ENCODE measurements at regions not wholly inside any gene's neighbourhood (a gene's known extent, or its start where the extent isn't known, plus 50 kb on each side); places are given as distances from the start of the nearest gene placed in this dataset.

DNA sequence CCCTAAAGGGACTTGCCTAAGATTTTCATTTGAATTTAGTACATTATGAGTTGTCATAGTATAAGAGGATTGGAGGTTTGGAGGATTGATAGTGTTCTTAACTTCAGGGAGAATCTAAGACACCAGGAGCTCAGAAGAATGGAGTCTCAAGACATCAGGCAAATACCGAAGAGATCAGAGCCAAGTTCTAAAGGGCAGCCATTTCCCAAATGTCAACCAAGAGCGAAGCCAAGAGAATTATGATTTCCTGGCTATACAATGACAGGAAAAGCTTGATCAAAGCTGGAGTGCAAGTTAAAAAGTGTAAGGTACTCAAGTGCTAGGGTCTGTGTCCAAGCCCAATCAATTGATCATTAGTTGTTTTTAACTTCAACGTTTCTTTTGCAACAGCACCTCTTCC, 283.0 kb upstream of the FN1 start (continued):
- no peak for TF ChIP-seq HNRNPLL (IDR thresholded peaks at IDR 0.05; ENCODE audit: low read depth, low read length, poor library complexity, severe bottlenecking)
- no peak for TF ChIP-seq SIRT6 (IDR thresholded peaks at IDR 0.05; ENCODE audit: low read depth, low read length)
- TF ChIP-seq ZNF175 (CRISPR knock-in tag; IDR thresholded peaks at IDR 0.05; ENCODE audit: low read depth) = no peak
- TF ChIP-seq HNRNPL (IDR thresholded peaks at IDR 0.05; ENCODE audit: low read depth, low read length) = no peak
- TF ChIP-seq TFAM (CRISPR knock-in tag; conservative IDR thresholded peaks at IDR 0.05) = no peak
- no peak for TF ChIP-seq ZNF584 (CRISPR knock-in tag; IDR thresholded peaks at IDR 0.05; ENCODE audit: low read depth)

GRCh38 chr2:215718436-215718835, 282.6 kb upstream of the FN1 start:
- 63% methylated on average over 2 of the region's 2 CpGs for WGBS (ENCODE audit: insufficient coverage, low coverage, missing lambda C conversion rate)
- intact Hi-C loops (cut with micrococcal nuclease) = loop anchor here (10.0 kb wide), 2 partner anchors 106 to 264 kb away; no protein-coding TSS in a partner anchor
- Histone ChIP-seq H3K4me1 (replicated peaks in 1 of 2; ENCODE audit: control insufficient read depth in 2 of 2, insufficient read depth in 2 of 2, low read length in 2 of 2) (no peaks in the 10 kb centered on the region; a peak in 1 of 5 replicates), H3K4me2 (ENCODE audit: insufficient read depth, low read length) (no peak overlapping the region), H2AFZ (ENCODE audit: low read depth, low read length) (no peak overlapping the region), H3K9me1 (ENCODE audit: control insufficient read depth, insufficient read depth, low read length) (no peaks in the 10 kb centered on the region), H3K27ac (ENCODE audit: extremely low read depth, low read depth, low read length) (no peak overlapping the region), H3K27me3 (ENCODE audit: control insufficient read depth in 2 of 2, insufficient read depth in 2 of 2, low read length in 2 of 2) (no peaks in the 10 kb centered on the region), H3K9ac (ENCODE audit: insufficient read depth in 1 of 2, low read depth in 2 of 2, low read length in 2 of 2) (no peak overlapping the region), H3K79me2 (ENCODE audit: control insufficient read depth, insufficient read depth, low read length) (no peaks in the 10 kb centered on the region), H4K20me1 (replicated peaks; ENCODE audit: control insufficient read depth, insufficient read depth, low read length) (no peaks in the 10 kb centered on the region), H3K36me3 (ENCODE audit: control insufficient read depth, insufficient read depth, low read length) (no peaks in the 10 kb centered on the region), H3K9me3 (replicated peaks; ENCODE audit: control insufficient read depth, insufficient read depth, low read depth, low read length) (no peaks in the 10 kb centered on the region), H3K4me3 (no peak overlapping the region)
- ChIA-PET POLR2A (no interaction called here), CTCF (ENCODE audit: low intra/inter-chr PET ratio) (no interaction called here)
- ATAC-seq (no peak), DNase-seq (ENCODE audit: extremely low read depth in 1 of 4, low spot score in 3 of 4) (no peak), FAIRE-seq (no peak)
- in situ Hi-C loops (cut with MboI) = no loop called here
- BruUV-seq (replicated peaks) = no TSS peak
- TF ChIP-seq EZH2 (IDR thresholded peaks at IDR 0.05; ENCODE audit: borderline replicate concordance, low read depth, low read length) (no peak), TAF7 (tag; IDR thresholded peaks at IDR 0.05) (no peak), POLR2A (conservative IDR thresholded peaks at IDR 0.05) (no peak), CEBPG (CRISPR knock-in tag; IDR thresholded peaks at IDR 0.05) (no peak), CEBPG (tag; conservative IDR thresholded peaks at IDR 0.05 in 1 of 2, IDR thresholded peaks at IDR 0.05 in 1 of 2) (no peak), HDAC3 (IDR thresholded peaks at IDR 0.05; ENCODE audit: borderline replicate concordance, partially characterized antibody) (no peak), PBX2 (CRISPR knock-in tag; IDR thresholded peaks at IDR 0.05; ENCODE audit: low read depth) (no peak), PBX2 (tag; conservative IDR thresholded peaks at IDR 0.05; ENCODE audit: low read depth) (no peak), MYBL2 (IDR thresholded peaks at IDR 0.05; ENCODE audit: low read depth) (no peak), MYBL2 (CRISPR knock-in tag; IDR thresholded peaks at IDR 0.05; ENCODE audit: borderline replicate concordance) (no peak), TCF7L2 (IDR thresholded peaks at IDR 0.05; ENCODE audit: low read depth, low read length) (no peak), HDAC6 (IDR thresholded peaks at IDR 0.05; ENCODE audit: low read depth, low read length) (no peak), HDAC1 (IDR thresholded peaks at IDR 0.05) (no peak), KAT2B (IDR thresholded peaks at IDR 0.05; ENCODE audit: low read depth, low read length) (no peak), NFIC (IDR thresholded peaks at IDR 0.05) (no peak), RCOR1 (IDR thresholded peaks at IDR 0.05; ENCODE audit: borderline replicate concordance in 1 of 2, low read depth in 2 of 2, low read length in 2 of 2) (no peak), DPF2 (IDR thresholded peaks at IDR 0.05) (no peak), NUFIP1 (IDR thresholded peaks at IDR 0.05; ENCODE audit: partially characterized antibody) (no peak)
